Keratinocyte (primary cell): ENCODE measurements at regions not wholly inside any gene's neighbourhood (a gene's known extent, or its start where the extent isn't known, plus 50 kb on each side); places are given as distances from the start of the nearest gene placed in this dataset.

Experiments used
- DNase-seq: peaks from one replicate; pipeline ENCODE4 v3.0.0-alpha.2; 2011; ENCODE audit warnings: low read depth, missing footprints, low spot score
- FAIRE-seq: peaks from 2 replicates; lab custom pipeline; 2011; peaks lifted over from hg19 to GRCh38; lab: Jason Lieb, UNC
- H2AFZ ChIP-seq: 2 replicates; pipeline ENCODE4 v1.6.0; 2012; ENCODE audit warnings: low read length, control low read depth, inconsistent platforms; ENCODE audit not compliant: control insufficient read depth
- H3K27ac ChIP-seq: 2 replicates; pipeline ENCODE4 v1.5.1; 2011; ENCODE audit warnings: low read length; ENCODE audit not compliant: control insufficient read depth, insufficient read depth
- H3K27me3 ChIP-seq: 3 replicates; pipeline ENCODE4 v1.6.0; 2011; ENCODE audit warnings: low read length; ENCODE audit not compliant: control insufficient read depth, insufficient read depth; ENCODE audit errors: extremely low read depth
- H3K36me3 ChIP-seq, 2 experiments: 2 replicates in 1 of 2; 3 replicates in 1 of 2; pipeline ENCODE4 v1.5.1; 2011; ENCODE audit warnings: low read length in 2 of 2, mild to moderate bottlenecking in 1 of 2; ENCODE audit not compliant: control insufficient read depth in 2 of 2, insufficient read depth in 2 of 2; ENCODE audit errors: extremely low read depth in 1 of 2
- H3K4me1 ChIP-seq: 3 replicates; pipeline ENCODE4 v1.5.1; 2011; ENCODE audit warnings: low read length; ENCODE audit not compliant: control insufficient read depth, insufficient read depth; ENCODE audit errors: extremely low read depth
- H3K4me2 ChIP-seq: 3 replicates; pipeline ENCODE4 v1.6.0; 2011; ENCODE audit warnings: low read depth, low read length; ENCODE audit not compliant: control insufficient read depth, insufficient read depth; ENCODE audit errors: extremely low read depth
- H3K4me3 ChIP-seq, 3 experiments: fragments of 200-600 bp in 1 of 3; sonication (generic) in 1 of 3; 2 replicates in 2 of 3; 3 replicates in 1 of 3; pipeline ENCODE4 v1.5.1; 2011 to 2016; ENCODE audit warnings: low read length in 3 of 3, mild to moderate bottlenecking in 3 of 3, control low read depth in 2 of 3, inconsistent platforms in 1 of 3, low read depth in 1 of 3, mixed read lengths in 1 of 3, mixed run types in 1 of 3, moderate library complexity in 1 of 3; ENCODE audit not compliant: control insufficient read depth in 2 of 3, insufficient read depth in 2 of 3; ENCODE audit errors: extremely low read depth in 1 of 3
- H3K79me2 ChIP-seq: 2 replicates; pipeline ENCODE4 v1.6.0; 2012; ENCODE audit warnings: low read length; ENCODE audit not compliant: control insufficient read depth, insufficient read depth
- H3K9ac ChIP-seq: 3 replicates; pipeline ENCODE4 v1.6.0; 2011; ENCODE audit warnings: low read length; ENCODE audit not compliant: control insufficient read depth, insufficient read depth; ENCODE audit errors: extremely low read depth
- H3K9me1 ChIP-seq: 3 replicates; pipeline ENCODE4 v1.6.0; 2011; ENCODE audit warnings: low read length; ENCODE audit not compliant: control insufficient read depth, insufficient read depth; ENCODE audit errors: extremely low read depth
- H3K9me3 ChIP-seq: 2 replicates; pipeline ENCODE4 v1.5.1; 2012; ENCODE audit warnings: low read depth, low read length; ENCODE audit not compliant: control insufficient read depth
- H4K20me1 ChIP-seq: 3 replicates; pipeline ENCODE4 v1.6.0; 2011; ENCODE audit warnings: low read length; ENCODE audit not compliant: control insufficient read depth, insufficient read depth; ENCODE audit errors: extremely low read depth
- EZH2 ChIP-seq: IDR thresholded peaks from one replicate; pipeline ENCODE4 v1.6.1; 2012; ENCODE audit warnings: inconsistent platforms, mild to moderate bottlenecking, low read length, moderate library complexity
- dilution Hi-C: fragments of 300-500 bp; cut with MboI; formaldehyde crosslinking; loops from one replicate; pipeline ENCODE4 v1.7.0; 2020; ENCODE audit warnings: low sequenced_read_pairs; ENCODE audit not compliant: extremely low pct_ligation_motif_present
- TF ChIP-seq, protein P1 (sequence below), 3 experiments: IDR thresholded peaks in 1 of 3; conservative IDR thresholded peaks in 1 of 3; optimal IDR thresholded peaks in 1 of 3; 2 replicates in 2 of 3; 3 replicates in 1 of 3; pipeline versions ENCODE3 to v1.5.1; 2011; ENCODE audit warnings: low read length in 3 of 3, mild to moderate bottlenecking in 3 of 3, moderate library complexity in 2 of 3, control low read depth in 1 of 3, inconsistent platforms in 1 of 3; ENCODE audit not compliant: insufficient read depth in 2 of 3; ENCODE audit errors: extremely low read depth in 1 of 3

DNA sequence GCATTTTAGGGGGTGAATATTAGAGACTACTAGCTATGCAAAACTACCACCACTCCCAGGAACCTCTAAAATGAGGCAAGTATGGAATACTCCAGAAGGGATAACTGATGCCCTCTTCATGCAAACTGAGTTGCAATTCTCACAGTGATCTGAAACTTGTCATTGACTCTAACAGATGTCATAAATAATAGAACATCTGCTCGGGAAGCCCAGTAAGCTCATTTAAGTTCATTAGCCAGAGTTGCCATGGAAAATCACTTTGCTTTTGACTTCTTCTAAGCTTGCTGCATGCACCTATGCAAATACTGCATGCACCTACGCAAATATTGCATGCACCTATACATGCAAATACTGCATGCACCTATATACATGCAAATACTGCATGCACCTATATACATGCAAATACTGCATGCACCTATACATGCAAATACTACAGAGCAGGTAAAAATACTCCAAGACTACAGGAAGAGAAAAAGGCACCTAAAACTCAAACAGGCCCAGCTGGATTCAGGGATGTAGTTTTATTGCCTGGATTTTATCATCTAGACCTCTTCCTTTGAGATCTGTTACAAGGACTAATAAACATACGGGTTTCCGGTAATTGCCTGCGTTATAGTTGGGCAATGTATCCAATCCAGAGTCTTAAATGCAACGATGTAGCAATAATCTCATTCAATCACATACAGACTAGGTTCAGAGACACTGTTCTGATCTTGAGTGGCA, 1061.1 kb upstream of the AUTS2 start:
- no peaks in the 10 kb centered on the region for H3K27me3 ChIP-seq
- H3K27ac ChIP-seq: no peak overlapping the region
- H3K9me1 ChIP-seq: no peaks in the 10 kb centered on the region
- DNase-seq: no peak
- H3K9me3 ChIP-seq: no peaks in the 10 kb centered on the region
- dilution Hi-C loops: no loop called here
- H3K4me2 ChIP-seq: no peak overlapping the region
- H3K9ac ChIP-seq: no peak overlapping the region
- TF ChIP-seq, protein P1, sequence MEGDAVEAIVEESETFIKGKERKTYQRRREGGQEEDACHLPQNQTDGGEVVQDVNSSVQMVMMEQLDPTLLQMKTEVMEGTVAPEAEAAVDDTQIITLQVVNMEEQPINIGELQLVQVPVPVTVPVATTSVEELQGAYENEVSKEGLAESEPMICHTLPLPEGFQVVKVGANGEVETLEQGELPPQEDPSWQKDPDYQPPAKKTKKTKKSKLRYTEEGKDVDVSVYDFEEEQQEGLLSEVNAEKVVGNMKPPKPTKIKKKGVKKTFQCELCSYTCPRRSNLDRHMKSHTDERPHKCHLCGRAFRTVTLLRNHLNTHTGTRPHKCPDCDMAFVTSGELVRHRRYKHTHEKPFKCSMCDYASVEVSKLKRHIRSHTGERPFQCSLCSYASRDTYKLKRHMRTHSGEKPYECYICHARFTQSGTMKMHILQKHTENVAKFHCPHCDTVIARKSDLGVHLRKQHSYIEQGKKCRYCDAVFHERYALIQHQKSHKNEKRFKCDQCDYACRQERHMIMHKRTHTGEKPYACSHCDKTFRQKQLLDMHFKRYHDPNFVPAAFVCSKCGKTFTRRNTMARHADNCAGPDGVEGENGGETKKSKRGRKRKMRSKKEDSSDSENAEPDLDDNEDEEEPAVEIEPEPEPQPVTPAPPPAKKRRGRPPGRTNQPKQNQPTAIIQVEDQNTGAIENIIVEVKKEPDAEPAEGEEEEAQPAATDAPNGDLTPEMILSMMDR (optimal IDR thresholded peaks at IDR 0.05 in 1 of 3, IDR thresholded peaks at IDR 0.05 in 1 of 3, conservative IDR thresholded peaks at IDR 0.05 in 1 of 3; ENCODE audit: extremely low read depth in 1 of 3, insufficient read depth in 2 of 3, low read length in 3 of 3): no peak
- no peak for TF ChIP-seq EZH2
- no peaks in the 10 kb centered on the region for H4K20me1 ChIP-seq
- H3K4me1 ChIP-seq: no peaks in the 10 kb centered on the region
- no peaks in the 10 kb centered on the region for H3K36me3 ChIP-seq
- no peaks in the 10 kb centered on the region for H3K79me2 ChIP-seq
- FAIRE-seq: no peak
- H2AFZ ChIP-seq: no peak overlapping the region
- H3K4me3 ChIP-seq: no peak overlapping the region

- no peaks in the 10 kb centered on the region for H3K27me3 ChIP-seq
- FAIRE-seq (no peak), DNase-seq (no peak)
- no peak overlapping the region for H3K9ac ChIP-seq
- H3K9me1 ChIP-seq: no peaks in the 10 kb centered on the region
- H3K27ac ChIP-seq: no peak overlapping the region
- no peaks in the 10 kb centered on the region for H3K4me1 ChIP-seq
- H3K4me3 ChIP-seq: no peak overlapping the region
- H3K9me3 ChIP-seq: no peaks in the 10 kb centered on the region
- H3K4me2 ChIP-seq: no peak overlapping the region
- no peaks in the 10 kb centered on the region for H3K36me3 ChIP-seq
- no peaks in the 10 kb centered on the region for H4K20me1 ChIP-seq
- H3K79me2 ChIP-seq: no peaks in the 10 kb centered on the region
- TF ChIP-seq, protein P1 (optimal IDR thresholded peaks at IDR 0.05 in 1 of 3, IDR thresholded peaks at IDR 0.05 in 1 of 3, conservative IDR thresholded peaks at IDR 0.05 in 1 of 3; ENCODE audit: extremely low read depth in 1 of 3, insufficient read depth in 2 of 3, low read length in 3 of 3): no peak
- no peak for TF ChIP-seq EZH2
- no peak overlapping the region for H2AFZ ChIP-seq
- dilution Hi-C loops: no loop called here
Measured at GRCh38 chr7:68537774-68538071, 1060.6 kb upstream of the AUTS2 start.
